HUES6 (cell line): ENCODE measurements at regions not wholly inside any gene's neighbourhood (a gene's known extent, or its start where the extent isn't known, plus 50 kb on each side); places are given as distances from the start of the nearest gene placed in this dataset.
"Not testable (repeated sequence)": the region's sequence is repeated elsewhere in the genome, so short reads cannot be mapped to it uniquely, and the experiment has no call there.

Experiments used
- H3K27ac ChIP-seq: 2 replicates; pipeline ENCODE4 v1.7.0; 2013; ENCODE audit warnings: low read depth, mild to moderate bottlenecking, low read length, inconsistent platforms
- H3K27me3 ChIP-seq: 2 replicates; pipeline ENCODE4 v1.6.1; 2013; ENCODE audit warnings: low read length; ENCODE audit not compliant: control insufficient read depth, insufficient read depth
- H3K36me3 ChIP-seq: 2 replicates; pipeline ENCODE4 v1.6.1; 2013; ENCODE audit warnings: low read length; ENCODE audit not compliant: control insufficient read depth, insufficient read depth
- H3K4me1 ChIP-seq: 2 replicates; pipeline ENCODE4 v1.6.1; 2013; ENCODE audit warnings: low read length; ENCODE audit not compliant: control insufficient read depth, insufficient read depth
- H3K4me3 ChIP-seq: 2 replicates; pipeline ENCODE4 v1.5.1; 2013; ENCODE audit warnings: low read depth, low read length
- H3K9ac ChIP-seq: one replicate; pipeline ENCODE4 v1.6.1; 2013; ENCODE audit warnings: mild to moderate bottlenecking, low read length
- H3K9me3 ChIP-seq: 2 replicates; pipeline ENCODE4 v1.6.1; 2013; ENCODE audit warnings: low read depth, low read length; ENCODE audit not compliant: control insufficient read depth, insufficient read depth

DNA sequence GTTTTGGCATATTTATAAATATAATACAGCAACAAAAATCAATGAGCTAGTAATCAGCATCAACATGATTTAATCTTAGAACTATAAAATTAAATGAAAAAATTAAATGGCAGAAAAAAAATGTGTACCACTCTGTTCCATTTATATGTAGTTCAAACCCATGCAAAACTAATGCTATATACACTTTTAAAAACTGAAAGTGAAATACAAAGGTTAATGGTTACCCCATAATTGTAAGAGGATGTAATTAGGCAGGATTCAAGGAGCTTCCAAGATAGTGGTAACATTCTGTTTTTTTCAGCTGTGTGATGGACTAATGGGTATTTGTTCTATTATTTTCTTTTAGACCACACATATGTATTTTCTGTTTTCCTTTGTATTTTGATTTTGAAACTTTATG, 492.1 kb downstream of the UTRN start:
- Histone ChIP-seq H3K4me1 (peaks cover 6% of the 10 kb centered on the region; the same call in 1 of the 2 replicates), H3K27ac (no peak overlapping the region), H3K9ac (no peak overlapping the region), H3K9me3 (no peaks in the 10 kb centered on the region), H3K4me3 (no peak overlapping the region), H3K27me3 (no peaks in the 10 kb centered on the region), H3K36me3 (no peaks in the 10 kb centered on the region; the same call in 1 of the 2 replicates)

DNA sequence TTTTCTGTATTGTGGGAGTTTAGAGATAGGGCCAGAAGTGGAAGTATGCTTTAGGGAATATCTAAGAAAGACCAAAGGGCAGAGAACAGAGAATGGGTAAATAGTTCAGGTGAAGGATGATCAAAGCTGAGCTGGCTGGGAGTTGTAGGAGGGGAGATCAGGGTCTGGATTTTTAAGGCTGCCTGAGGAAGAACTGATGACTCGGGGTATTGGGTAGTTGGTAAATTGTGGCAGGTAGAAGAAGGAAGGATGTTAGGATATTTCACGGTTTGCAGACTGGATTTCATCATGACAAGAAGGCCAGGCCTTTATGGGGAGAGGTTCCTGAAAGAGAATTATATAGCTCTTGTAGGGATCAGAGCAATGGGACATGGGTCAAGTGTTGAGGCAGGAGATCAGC, 492.9 kb downstream of the UTRN start:
- H3K9me3 ChIP-seq = no peaks in the 10 kb centered on the region
- H3K4me1 ChIP-seq = peaks cover 6% of the 10 kb centered on the region; the same call in 1 of the 2 replicates
- no peak overlapping the region for H3K4me3 ChIP-seq
- no peak overlapping the region for H3K27ac ChIP-seq
- H3K27me3 ChIP-seq = no peaks in the 10 kb centered on the region
- H3K36me3 ChIP-seq = no peaks in the 10 kb centered on the region; the same call in 1 of the 2 replicates
- no peak overlapping the region for H3K9ac ChIP-seq

DNA sequence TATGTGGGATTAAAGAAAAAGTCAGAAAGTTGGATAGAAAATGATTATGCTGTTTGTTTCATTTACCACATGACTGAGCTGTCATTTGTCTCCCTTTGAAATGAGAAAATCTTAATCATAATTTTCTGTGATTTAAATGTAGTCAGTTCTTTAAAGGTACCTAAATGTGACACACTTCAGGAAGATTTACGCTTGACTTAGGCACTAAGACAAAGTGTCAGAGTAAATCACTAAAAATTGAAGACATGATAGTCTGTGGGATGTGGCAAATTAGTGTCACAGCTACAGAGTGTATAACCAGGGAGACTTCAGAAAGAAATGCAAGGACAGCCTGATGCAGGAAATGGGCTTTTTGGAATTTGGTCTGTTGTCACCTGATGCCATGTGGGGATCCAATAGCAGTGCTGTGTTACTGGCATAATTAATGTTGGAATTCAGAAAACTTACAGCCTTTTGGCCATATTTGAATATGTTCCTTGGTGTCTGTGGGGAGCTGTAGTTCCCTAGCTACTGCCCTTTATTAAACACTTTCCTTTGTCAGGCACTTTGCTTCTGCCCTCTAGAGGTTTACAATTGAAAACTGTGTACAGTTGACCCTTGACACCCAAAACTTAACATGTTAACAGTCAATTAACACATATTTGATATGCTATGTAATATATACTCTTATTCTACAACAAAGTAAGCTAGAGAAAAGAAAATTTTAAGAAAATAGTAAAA, 493.8 kb downstream of the UTRN start:
- Histone ChIP-seq H3K27ac (no peak overlapping the region), H3K4me3 (no peak overlapping the region), H3K9ac (no peak overlapping the region), H3K9me3 (no peaks in the 10 kb centered on the region), H3K36me3 (no peaks in the 10 kb centered on the region; the same call in 1 of the 2 replicates), H3K4me1 (peaks cover 6% of the 10 kb centered on the region; the same call in 1 of the 2 replicates), H3K27me3 (no peaks in the 10 kb centered on the region)

DNA sequence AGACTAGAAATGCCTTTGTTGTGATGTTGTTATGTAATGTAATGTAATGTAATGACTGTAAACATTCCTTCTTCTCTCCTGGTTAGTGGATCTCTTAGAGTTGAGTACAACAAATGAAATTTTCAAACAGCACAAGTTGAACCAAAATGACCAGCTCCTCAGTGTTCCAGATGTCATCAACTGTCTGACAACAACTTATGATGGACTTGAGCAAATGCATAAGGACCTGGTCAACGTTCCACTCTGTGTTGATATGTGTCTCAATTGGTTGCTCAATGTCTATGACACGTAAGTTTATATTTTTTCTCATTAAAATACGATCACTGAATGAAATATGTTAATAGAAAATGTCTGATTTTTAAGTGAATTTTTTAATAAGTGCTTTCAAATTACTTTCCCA, 496.7 kb downstream of the UTRN start:
- Histone ChIP-seq H3K9me3 (no peaks in the 10 kb centered on the region), H3K4me3 (no peak overlapping the region), H3K27ac (no peak overlapping the region), H3K9ac (no peak overlapping the region), H3K4me1 (peaks cover 6% of the 10 kb centered on the region; the same call in 1 of the 2 replicates), H3K36me3 (no peaks in the 10 kb centered on the region), H3K27me3 (no peaks in the 10 kb centered on the region)

DNA sequence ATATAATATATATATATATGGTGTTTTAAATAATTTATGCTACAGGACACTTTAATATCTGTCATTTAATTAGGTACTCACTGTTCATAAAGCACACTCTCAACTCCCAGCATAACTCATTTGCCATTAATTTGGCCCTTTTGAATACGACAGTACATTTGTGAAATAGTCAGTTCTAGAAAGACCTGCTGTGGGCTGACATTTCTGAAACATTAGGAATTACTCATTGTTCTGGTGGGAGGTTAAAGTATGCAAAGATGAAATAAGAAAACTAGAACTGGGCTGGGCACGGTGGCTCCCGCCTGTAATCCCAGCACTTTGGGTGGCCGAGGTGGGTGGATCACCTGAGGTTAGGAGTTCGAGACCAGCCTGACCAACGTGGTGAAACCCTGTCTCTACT, 497.5 kb downstream of the UTRN start:
- Histone ChIP-seq H3K27ac (no peak overlapping the region), H3K36me3 (no peaks in the 10 kb centered on the region), H3K9ac (no peak overlapping the region), H3K4me3 (no peak overlapping the region), H3K4me1 (peaks cover 6% of the 10 kb centered on the region; the same call in 1 of the 2 replicates), H3K27me3 (no peaks in the 10 kb centered on the region), H3K9me3 (no peaks in the 10 kb centered on the region)

DNA sequence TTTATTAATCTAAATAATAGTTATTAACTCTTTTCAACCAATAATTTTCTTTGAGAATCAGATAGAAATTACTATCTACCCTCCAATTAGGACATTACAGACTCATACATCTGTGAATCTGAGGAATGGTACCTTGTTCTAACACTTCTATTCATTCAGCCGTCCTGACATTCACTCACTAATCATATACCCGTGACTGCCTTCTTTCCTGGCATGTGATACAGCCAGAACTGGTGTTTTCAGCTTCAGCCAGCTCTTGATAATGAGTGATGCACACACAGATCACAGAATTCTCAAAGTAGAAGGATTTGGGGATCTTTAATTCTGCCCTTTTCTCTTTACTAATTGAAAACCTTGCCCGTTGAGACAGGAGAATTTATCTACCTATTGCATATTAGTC, 499.9 kb downstream of the UTRN start:
- no peaks in the 10 kb centered on the region for H3K9me3 ChIP-seq
- no peaks in the 10 kb centered on the region for H3K27me3 ChIP-seq
- H3K9ac ChIP-seq = no peak overlapping the region
- no peak overlapping the region for H3K4me3 ChIP-seq
- H3K27ac ChIP-seq = no peak overlapping the region
- H3K36me3 ChIP-seq = no peaks in the 10 kb centered on the region
- no peaks in the 10 kb centered on the region for H3K4me1 ChIP-seq

DNA sequence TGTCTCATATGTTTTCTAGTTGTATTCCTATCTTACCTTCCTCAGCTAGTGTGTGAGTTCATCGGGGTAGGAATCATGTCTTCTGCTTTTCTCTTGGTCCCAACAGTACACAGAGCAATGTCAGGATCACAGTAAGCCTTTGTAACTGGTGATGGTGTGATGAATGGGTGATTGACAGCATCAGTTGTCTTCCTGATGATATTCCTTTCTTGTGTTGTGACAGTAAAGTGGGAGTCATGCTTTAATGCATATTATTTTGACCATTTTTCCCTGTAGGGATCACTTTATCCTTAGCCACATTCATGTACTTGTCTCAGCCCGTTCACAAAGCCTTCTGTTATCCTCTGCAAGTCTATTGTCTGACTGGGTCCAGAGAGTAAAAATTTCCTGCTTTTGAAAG, 501.7 kb downstream of the UTRN start:
- Histone ChIP-seq H3K9me3 (no peaks in the 10 kb centered on the region), H3K4me1 (no peaks in the 10 kb centered on the region), H3K4me3 (no peak overlapping the region), H3K36me3 (no peaks in the 10 kb centered on the region), H3K27me3 (no peaks in the 10 kb centered on the region), H3K9ac (no peak overlapping the region), H3K27ac (no peak overlapping the region)

DNA sequence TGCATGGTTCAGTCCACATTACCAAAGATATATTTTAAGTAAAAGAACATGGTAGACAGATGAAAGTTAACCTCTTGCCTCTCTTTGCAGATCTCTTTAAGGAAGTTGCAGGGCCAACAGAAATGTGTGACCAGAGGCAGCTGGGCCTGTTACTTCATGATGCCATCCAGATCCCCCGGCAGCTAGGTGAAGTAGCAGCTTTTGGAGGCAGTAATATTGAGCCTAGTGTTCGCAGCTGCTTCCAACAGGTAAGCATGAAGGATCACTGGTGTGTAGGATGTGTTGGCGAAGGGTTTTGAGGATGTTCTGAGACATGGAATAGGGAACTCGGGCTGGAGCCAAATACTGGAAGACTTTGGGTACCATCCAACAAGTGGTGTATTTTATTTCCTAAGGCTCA, 508.6 kb downstream of the UTRN start:
- Histone ChIP-seq H3K27ac (no peak overlapping the region), H3K27me3 (no peaks in the 10 kb centered on the region), H3K36me3 (peaks cover 19% of the 10 kb centered on the region), H3K4me3 (no peak overlapping the region), H3K4me1 (no peaks in the 10 kb centered on the region), H3K9ac (no peak overlapping the region), H3K9me3 (no peaks in the 10 kb centered on the region)

DNA sequence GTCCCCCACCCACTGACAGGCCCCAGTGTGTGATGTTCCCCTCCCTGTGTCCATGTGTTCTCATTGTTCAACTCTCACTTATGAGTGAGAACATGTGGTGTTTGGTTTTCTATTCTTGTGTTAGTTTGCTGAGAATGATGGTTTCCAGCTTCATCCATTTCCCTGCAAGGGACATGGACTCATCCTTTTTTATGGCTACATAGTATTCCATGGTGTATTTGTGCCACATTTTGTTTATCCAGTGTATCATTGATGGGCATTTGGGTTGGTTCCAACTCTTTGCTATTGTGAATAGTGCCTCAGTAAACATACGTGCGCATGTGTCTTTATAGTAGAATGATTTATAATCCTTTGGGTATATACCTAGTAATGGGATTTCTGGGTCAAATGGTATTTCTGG, 509.9 kb downstream of the UTRN start:
- H3K27ac ChIP-seq, H3K27me3 ChIP-seq: not testable (repeated sequence)

DNA sequence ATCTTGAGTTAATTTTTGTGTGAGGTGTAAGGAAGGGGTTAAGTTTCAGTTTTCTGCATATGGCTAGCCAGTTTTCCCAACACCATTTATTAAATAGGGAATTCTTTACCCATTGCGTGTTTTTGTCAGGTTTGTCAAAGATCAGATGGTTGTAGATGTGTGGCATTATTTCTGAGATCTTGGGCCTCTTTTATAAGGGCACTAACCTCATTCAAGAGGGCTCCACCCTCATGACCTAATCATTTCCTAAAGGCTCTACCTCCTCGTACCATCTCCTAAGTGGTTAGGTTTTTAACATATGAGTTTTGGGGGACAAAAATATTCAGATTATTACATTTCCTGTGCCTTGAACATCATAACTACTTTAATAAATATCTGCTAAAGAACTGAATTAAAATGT, 510.9 kb downstream of the UTRN start:
- peaks cover 19% of the 10 kb centered on the region for H3K36me3 ChIP-seq

More for the DNA sequence above, 509.9 kb downstream of the UTRN start:
- not testable (repeated sequence) for H3K4me3 ChIP-seq, H3K4me1 ChIP-seq, H3K9me3 ChIP-seq, H3K9ac ChIP-seq
- peaks cover 19% of the 10 kb centered on the region for H3K36me3 ChIP-seq

DNA sequence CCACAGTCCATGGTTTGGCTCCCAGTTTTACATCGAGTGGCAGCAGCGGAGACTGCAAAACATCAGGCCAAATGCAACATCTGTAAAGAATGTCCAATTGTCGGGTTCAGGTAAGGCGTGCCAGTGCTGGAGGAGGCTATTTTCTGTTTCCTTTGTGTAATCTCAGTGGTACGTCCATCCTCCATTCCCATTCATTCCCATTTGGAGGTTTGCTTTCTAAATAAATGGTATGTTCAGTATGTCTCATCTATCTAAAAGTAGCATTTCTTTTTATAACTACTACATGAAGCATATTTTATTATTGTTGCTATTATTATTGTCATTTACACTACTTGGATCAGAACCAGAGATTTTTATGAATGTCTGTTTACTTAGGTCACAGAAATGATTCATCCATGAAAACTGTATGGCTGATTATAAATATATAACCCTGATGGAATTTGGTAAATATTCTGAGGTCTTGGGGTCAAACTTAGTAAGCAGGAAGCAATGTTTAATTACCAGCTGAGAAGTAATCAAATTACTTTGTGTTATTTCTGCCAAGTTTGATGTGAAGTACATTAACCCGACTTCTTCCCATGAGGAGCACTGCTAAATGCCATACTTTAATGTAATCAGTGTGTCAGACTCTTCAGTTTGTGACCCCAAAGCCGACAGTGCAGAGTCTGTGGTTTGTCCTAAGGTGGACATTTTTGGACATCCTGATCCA, 512.9 kb downstream of the UTRN start:
- H3K9me3 ChIP-seq = no peaks in the 10 kb centered on the region
- no peak overlapping the region for H3K9ac ChIP-seq
- no peak overlapping the region for H3K27ac ChIP-seq
- H3K27me3 ChIP-seq = no peaks in the 10 kb centered on the region
- H3K36me3 ChIP-seq = peaks cover 19% of the 10 kb centered on the region
- no peak overlapping the region for H3K4me3 ChIP-seq
- H3K4me1 ChIP-seq = no peaks in the 10 kb centered on the region

More for the DNA sequence above, 510.9 kb downstream of the UTRN start:
- no peak overlapping the region for H3K9ac ChIP-seq
- no peaks in the 10 kb centered on the region for H3K27me3 ChIP-seq
- H3K4me1 ChIP-seq = no peaks in the 10 kb centered on the region
- no peak overlapping the region for H3K4me3 ChIP-seq
- no peaks in the 10 kb centered on the region for H3K9me3 ChIP-seq
- H3K27ac ChIP-seq = no peak overlapping the region
